Hematopoietic multipotent progenitor cell treated with erythropoietin and hydrocortisone succinate and interleukin-3 and kit ligand, for 4 days (in vitro differentiated cells): ENCODE measurements at regions not wholly inside any gene's neighbourhood (a gene's known extent, or its start where the extent isn't known, plus 50 kb on each side); places are given as distances from the start of the nearest gene placed in this dataset.
A peak's percentile ranks its signal among the peaks of the same experiment; 100 is the strongest.

ENCODE experiments used
- DNase-seq: peaks from one replicate; pipeline ENCODE4 v3.0.0-alpha.2; 2015

DNA sequence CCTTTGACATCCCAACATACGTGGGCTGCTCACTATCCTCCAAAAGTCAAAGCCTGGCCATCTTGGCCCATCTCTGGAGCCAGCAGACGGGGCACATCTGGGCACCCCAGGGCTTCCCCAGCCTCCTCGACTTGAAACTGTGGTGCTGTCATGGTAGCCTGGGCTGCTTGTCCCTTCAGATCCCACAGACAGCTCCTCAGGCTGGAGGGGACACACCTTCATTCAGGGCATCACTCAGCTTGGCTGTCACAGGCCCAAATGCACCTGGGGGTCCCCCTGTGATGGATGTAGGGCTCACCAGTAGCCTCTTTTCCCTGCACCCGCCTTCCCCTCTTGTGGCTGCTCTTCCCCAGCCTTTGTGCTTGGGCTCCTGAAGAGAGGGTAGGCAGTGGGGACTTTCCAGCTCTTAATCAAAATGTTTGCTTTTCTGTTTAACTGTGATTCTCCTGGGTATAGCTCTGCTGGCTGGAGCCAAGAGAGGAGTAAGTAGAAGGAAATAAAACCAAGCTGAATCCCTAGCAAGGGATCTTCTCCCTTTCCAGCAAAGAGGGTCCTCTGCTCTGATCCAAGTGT is 92.3 kb downstream of the GYPC start:
- no peak for DNase-seq

DNA sequence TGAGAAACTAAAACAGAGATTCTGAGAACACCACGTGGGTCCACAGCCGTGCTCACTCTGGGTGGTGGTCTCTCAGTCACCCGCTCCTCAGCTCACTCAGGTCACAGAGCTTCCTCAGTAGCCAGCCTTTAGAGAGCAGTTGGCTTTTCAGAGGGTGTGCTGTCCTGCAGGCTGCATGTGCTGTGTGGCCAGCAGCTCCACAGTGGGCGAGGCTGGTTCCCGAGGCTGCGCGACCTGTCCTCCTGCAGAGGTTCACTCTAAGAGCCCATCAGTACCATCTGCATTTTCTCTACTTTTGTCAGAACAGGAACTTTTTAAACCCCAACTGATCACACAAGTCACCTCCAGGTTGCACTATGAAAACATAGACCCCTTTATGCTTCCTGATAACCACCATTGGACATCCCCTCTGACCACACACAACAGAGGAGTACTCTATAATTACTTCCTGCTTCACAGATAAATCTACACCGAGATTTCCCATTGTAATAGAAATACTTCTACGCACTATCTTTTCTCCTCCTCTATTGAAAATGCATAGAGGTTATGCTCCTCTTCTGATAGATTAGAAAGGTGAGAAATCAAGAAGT is 93.1 kb downstream of the GYPC start:
- DNase-seq = no peak

DNA sequence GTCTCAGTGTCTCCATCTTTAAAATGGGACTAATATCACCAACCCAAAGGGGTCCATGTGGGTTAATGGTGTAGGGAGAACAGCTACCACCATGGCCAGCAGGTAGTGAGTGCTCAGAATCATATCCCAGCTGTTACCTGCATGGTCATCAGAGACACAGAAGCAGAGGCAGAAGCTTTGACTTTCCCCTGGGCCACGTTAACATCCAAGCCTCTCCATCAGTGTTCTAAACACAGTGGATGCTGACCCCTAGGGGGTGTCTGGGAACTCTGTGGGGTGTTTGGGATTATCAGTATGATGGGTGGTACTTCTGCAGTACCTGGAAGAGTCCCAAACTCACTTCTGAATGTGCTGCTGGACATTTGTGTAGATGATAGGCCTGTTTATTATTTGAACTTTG is 93.6 kb downstream of the GYPC start:
- DNase-seq = peak; percentile 54

DNA sequence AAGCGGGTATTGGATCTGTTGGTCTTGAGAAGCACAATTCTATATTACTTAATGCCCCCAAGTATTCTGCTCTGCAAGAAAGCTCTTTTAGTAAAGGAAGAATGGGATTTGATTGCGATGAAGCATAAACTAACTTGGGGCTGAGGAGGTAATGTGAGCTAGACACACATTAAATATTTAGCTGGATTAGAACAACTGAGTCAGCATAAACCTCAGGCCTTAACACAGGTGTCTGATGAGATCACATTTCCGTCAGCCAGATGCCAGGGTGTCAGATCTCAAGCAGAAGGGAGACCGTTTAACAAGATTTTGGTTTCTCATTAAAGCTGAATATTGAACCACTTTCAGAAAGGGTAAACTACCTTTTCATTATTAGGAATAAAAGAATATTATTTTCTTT is 94.5 kb downstream of the GYPC start:
- no peak for DNase-seq

DNA sequence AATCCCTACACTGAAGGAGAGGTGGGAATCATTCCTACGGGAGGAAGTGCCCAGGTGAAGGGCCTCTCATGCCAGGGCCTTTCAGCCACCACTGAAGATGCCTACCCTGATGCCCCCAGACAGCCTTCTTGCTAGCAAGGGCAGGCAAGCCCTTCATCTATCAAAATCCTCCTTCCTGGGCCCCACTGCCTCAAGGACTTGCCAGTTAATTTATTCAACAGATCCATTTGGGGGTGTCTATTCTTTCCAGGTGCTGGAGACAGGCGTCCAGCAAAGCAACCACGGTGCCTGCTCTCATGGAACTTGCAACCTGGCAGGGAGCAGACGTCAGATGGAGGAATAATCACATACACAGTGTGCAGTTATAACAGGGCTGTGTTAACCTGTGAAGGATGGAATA is 95.5 kb downstream of the GYPC start:
- DNase-seq = no peak

DNA sequence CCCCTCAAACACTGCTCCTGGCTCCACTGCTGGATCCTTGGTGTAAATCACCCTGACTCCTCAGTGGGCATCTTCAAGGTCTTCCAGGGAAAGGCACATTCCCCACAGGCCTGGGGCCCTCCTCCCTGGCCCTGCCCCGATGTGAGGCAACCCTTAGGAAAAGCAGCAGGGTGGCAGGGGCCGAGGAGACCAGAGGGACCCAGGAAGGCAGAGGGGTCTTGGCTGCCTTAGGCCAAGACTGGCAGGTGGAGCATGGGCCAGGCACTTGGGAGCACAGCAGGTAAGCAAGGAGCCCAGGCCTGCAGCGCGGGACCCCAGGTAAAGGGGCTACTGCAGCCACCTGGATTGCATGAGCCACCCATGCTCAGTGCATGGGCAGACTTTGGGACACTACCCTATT is 96.9 kb downstream of the GYPC start:
- DNase-seq = no peak

DNA sequence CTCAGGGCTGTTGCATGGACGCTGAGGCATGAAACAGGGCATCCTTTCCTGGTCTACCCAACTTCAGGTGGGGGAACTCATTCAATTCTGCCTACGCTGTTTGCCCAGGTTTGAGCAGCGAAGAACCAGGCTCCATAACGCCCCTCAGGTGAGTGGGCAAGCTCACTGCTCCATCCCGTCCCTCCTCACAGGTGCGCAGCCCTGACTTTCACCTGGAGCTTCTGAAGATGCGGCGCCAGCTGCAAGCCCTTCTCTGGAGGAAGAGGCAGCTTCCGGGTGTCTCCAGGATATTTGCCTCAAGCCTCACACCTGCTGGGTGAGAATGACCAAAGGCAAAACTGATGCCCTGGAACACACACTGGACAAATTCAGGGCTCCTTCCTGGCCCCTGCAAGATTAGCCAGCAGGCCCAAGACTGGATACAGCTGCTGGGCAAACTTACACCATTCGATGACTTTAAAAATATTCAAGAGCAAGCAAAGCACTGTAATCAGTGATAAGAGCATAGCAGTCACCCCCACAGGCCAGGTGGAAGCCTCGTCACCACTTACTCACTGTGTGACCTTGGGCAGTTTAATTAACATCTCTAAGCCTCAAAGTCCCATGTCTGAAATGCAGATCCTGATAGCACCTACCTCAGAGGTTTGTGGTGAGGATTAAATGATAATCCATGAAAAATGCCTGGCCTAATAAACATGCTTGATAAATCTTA is 97.7 kb downstream of the GYPC start:
- DNase-seq = no peak

DNA sequence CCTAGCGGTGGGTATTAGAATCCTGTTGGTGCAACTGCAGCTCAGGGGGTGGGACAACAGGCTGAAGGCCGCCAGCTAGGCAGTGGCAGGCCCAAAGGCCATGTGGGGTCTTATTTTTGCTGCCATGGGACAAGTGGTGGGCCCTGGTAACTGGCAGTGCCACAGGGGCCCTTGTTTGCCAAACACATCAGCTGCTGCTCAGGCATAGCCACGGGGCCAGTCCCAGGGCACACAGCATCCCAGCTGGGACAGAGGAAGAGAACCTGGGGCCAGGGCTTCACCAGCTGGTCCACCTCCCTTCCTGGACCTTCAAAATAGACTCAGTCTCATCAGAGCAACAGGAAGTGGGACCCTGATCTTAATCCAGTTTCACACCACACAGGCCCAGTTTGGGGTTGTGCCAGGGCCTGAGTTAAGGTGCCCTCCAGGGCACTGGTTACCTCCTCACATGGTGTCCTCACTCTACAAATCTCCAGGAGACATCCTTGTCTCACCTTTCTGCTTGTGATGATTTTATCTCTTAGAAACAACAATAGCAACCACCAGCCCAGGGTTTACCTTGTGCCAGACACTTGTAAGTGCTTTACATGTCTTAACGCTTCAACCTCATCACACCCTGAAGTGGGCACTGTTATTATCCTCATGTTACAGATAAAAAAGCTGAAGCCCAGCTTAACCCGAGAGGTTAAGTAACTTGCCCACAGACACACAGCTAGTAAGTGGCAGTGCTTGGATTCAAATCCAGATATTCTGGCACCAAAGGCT is 98.5 kb downstream of the GYPC start:
- DNase-seq = no peak

DNA sequence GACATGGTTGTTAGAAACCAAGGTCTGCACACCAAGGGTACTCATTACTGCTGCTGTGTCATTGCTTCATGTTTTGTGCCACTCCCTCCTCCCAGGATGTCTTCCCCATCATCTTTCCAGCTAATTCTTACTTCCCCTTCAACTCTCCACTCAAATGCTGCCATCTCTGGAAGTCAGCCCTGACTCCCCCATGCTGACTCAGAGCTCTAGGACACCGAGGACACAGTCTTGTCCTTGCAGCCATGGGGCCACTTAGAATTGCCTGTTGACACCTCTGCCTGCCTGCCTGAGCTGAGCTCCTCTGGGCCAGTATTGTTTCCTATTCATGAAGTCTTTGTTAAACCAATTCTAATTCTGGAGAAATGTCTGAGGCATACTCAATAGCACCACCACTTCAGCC is 100.2 kb downstream of the GYPC start:
- no peak for DNase-seq

DNA sequence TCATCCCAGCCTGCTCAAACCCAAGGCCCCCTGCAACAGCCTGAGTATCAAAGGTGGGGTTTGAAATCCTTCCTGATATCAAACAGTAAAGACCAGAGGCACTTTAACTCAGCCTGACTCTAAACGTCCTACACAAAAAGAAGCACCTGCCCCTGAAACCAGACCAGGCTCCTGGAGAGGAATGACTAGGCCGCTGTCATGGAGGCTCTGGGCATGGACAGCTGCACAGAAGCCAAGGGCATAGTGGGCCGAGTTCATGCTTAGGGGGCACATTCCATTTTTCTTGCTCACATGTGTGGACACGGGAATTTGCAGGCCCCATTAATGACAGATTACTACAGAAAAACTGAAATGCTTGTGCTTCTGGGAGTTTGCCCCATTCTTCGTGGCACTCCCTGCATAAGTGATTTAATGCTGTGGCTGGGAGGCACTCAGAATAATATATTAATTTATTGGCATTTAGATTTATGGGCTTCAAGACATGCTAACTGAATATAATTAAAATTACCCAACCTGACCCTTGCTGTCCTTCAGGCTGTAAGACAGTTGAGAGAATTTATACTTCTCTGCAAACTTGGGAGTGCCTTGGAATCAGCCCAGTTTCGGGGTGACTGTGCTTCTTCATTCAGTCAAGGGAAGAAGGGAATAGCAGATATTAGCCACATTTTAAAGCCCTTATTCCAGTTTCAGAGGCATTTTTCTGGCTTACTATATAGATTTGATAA is 105.5 kb downstream of the GYPC start:
- no peak for DNase-seq

DNA sequence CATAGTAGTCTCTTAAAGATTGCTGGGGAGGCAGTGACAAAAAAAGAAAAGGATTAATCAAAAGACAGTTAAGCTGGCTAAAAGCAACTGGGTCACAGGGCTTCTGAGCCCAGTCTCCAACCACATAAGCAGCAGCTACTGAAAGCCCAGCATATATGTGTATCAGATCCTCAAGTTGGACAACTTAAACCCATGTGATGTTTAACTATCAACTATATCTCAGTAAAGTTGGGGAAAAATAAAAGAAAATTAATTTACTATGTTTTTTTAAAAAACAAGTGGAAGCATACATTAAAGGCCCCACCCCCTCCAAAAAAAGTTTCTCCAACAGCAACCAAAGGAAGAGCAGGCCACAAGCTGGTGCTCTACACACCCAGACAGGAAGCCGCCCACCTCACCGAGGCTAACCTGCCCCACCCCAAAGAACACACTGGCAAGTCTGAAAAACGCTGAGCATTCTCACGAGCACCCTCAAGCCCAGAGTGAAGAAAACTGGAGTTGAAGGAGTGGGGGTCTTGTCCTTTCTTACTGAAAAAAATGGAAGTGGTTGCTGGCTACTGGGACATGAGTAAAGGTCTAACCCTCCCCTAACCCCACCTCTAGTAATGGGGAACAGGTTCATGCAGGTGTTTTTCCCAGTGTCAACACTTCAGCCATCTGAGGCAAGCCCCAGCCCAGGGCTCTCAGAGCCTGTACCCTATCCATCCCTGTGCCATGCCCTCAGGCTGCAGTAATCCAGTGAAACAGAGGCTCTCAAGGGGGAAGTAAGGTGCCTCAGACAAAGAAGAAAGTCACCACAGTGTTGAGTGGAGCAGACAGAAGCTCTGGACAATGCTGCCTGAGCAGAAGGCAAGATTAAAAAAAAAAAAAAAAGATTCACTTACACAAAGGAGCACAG is 106.3 kb downstream of the GYPC start:
- DNase-seq = peak; percentile 30

DNA sequence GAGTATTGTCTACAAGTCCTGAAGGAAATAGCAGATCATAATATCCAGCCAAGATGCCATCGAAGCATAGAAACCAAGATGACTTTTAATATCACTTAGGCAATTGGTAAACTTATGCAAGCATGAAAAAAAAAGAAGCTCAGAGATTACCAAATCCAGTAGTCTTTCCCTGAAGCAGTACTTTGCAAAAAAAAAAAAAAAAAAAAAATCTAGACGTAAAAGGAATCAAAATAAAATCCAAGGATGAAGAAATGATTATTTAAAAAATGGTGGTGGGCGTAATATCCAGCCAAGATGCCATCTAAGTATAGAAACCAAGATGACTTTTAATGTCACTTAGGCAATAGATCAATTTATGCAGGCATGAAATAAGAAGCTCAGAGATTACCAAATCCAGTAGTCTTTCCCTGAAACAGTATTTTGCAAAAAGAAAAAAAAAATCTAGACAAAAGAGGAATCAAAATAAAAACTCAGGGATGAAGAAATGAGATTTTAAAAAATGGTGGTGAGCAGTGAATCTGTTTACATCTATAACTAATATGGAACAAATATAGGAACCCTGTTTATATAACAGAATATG is 108.8 kb downstream of the GYPC start:
- no peak for DNase-seq

DNA sequence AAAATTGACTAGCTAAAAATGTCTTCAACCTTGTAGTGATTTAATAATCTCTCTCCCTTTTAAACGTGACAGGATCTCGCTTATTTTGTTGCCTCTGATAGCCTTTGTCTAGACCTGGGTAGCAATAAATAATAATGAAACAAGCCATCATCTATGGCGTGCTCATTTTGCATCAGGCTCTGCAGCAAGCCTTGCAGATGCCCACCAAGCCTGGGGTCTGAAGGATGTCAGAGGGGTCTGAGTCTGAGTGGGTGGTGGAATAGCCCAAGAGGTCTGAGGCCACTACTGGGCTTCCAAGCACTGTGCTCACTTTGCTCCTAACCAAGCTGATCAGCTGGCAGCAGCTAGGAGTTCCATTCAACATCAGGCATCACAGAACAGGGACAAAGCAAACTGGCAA is 109.4 kb downstream of the GYPC start:
- no peak for DNase-seq

DNA sequence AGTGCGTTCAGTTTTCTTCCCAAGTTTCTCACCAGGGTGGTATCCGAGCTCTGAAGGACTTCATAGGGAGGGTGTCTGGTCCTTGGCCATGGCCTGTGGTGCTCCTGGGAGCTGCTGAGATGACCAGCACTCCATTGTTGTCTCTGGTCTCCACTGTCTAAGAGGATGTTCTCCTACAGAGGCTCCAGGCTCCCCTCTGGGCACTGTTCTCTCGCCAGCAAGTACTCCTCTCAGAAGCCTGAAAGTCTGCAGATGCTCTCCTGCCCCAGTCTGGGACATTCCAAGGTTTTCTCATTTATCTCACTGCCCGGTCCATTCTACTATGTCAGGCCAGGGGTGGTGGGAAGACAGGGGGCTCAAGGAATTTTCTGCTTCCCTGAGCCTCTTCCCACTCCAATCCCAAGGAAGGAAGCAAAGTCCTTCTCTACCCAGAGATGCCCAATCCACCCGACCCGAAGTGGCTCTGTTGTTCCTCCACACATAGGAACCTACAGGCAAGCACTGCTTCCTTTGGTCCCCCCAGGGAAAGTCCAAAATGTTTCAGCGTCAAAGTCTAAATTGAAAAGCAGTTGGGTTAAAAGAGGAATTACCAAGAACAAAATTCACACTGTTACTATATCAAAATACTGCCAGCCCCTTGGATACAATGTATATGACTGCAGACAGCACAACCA is 110.5 kb downstream of the GYPC start:
- no peak for DNase-seq

DNA sequence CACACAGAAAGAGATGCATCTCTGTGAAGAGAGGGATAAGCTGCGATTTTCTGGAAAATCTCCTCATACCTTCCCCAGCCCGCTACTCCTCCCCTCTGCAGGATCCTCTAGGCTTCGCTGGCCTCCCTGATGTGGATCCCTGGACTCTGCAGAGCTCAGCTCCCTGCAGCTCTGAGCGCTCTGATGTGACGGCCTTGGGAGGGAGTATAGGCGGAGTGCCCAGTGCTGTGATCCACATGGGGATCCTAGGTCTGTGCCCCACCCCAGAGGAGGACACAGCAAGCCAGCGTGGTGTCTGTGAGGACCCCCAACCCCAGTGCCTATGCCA is 111.0 kb downstream of the GYPC start:
- no peak for DNase-seq

DNA sequence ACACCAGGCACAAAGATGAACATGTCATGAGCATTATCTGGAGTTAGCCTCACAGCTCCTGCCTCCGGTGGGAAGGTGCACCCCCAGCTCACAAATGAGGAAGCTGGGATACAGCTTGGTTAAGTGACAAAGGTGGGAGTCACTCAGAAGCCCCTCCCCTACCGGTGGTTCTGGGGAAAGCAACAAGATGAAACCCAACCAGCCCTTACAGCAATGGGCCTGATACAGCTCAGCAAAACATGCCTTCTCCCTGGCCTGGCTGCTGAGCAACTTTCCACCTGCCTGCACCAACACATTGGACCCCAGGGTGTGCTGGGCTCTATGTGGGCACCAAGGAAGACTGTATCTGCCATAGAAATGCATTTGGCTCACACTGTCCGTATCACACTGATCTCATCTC is 113.2 kb downstream of the GYPC start:
- no peak for DNase-seq

DNA sequence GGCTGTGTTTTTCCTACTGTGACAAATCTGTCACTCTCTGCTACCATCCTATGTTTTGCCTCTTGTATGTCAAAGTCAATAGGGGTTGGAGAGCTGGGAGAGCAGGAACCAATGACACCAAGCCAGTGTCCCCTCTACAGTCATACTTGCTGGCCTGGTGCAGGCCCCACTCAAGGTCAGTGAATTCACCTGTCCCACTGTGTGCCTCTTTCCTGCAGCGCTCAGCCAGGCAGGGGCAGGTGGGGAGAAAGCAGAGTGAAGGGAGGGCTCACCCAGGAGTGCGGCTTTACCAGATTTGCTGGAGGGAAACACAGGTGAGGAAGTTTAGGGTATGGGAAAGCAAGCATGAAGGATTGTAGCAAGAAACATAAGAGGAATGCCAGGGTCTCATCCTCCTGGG is 114.5 kb downstream of the GYPC start:
- no peak for DNase-seq

DNA sequence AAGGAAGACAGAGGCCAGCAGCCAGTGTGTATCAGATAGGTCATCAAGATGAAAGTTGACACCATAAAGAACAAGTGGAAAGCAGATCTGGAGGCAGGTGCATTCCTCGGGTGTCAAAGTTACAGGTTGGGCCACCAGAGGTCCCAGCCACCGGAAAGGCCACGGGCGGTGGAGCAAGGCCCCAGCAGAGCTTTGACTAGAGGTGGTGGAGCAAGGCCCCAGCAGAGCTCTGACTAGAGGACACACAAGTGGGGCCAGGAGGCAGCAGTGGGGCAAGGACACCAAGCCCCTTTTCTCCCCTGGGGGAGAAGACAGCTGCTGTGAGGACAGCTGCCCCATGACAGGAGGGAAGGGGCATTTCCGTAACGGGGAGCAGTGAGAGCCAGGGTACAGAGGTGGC is 115.1 kb downstream of the GYPC start:
- DNase-seq = no peak

DNA sequence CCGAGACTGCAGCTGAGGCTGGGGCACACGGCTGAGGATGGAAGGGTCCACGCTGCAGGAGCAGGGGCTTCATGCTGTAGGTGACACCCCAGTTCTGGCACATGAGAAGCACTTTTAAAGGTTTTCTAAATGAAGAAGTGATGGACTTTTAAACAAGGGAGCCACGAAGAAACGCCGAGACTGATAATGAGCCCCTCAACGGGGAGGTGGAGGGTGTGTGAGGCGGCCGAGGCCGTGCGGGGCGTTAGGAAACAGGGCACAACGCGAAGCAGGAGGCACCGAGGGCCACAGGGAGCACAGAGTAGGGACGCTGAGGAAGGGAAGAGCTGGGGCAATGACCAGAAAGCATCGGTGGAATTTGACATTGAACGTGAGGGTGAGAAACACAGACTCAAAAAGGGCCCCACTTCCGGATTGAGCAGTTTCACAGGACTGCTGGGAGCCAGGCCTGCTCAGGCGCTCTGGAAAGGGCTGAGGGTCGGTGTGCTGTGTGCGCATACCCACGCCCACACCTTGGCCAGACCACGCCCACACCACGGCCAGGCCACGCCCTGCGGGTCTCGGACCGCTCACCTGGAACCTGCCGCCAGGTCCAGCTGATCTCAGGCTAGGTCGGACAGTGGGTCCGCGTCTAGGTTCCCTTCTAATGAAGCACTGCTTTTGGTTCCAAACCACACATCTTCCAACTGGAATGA is 115.7 kb downstream of the GYPC start:
- no peak for DNase-seq

DNA sequence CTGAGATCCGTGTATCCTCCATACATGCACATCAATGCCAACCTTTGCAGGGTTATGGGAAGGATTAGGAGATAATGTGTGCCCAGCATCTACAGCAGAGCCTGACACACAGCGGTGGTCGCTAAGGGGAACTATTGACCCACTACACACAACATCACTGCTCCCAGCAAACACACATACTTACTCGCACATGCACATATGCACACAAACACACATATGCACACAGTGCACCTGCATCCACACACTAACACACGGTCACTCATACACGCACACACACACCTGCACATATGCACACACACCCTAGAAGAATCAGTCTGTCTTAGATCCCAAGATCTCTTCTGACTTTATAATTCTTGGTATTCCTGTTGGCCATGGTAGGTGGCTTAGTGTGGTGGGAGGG is 118.3 kb downstream of the GYPC start:
- no peak for DNase-seq

DNA sequence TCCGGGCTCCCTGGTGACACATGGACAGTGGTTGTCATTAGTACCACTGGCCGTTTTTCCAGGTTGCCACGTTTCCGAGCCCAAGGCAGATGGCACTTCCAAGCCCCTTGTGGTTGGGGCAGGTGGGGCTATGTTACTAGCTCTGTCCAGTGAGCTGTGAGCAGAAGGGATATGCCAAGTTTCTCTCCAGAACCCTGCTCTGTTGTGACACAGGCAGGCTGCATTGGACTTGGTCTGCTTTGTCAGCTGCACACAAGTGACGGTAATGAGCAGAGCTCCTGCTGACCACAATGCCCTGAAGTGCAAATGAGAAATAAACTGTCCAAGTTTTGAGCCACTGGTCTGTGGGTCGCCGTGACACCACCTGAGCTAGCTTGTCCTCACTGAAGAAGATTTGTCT is 118.8 kb downstream of the GYPC start:
- DNase-seq = no peak
